ENCODE measurements at regions not wholly inside any gene's neighbourhood (a gene's known extent, or its start where the extent isn't known, plus 50 kb on each side); places are given as distances from the start of the nearest gene placed in this dataset.

GRCh38 chr2:71919708-71920107 lies 228.0 kb downstream of the CYP26B1 start:
- TF ChIP-seq E4F1 (IDR thresholded peaks at IDR 0.05; ENCODE audit: borderline replicate concordance, partially characterized antibody) (no peak), SMC3 (IDR thresholded peaks at IDR 0.05; ENCODE audit: borderline replicate concordance, low read length) (no peak), MXI1 (IDR thresholded peaks at IDR 0.05; ENCODE audit: low read depth, low read length) (no peak), IRF3 (IDR thresholded peaks at IDR 0.05) (no peak), EZH2 (IDR thresholded peaks at IDR 0.05; ENCODE audit: borderline replicate concordance, control insufficient read depth, low read depth, low read length) (no peak), NR2C2 (IDR thresholded peaks at IDR 0.05; ENCODE audit: borderline replicate concordance, control insufficient read depth, insufficient read length, low read depth) (no peak), BHLHE40 (IDR thresholded peaks at IDR 0.05; ENCODE audit: borderline replicate concordance in 1 of 2, low read depth in 2 of 2, low read length in 1 of 2) (no peak), MYC (IDR thresholded peaks at IDR 0.05; ENCODE audit: insufficient read depth, insufficient read length, insufficient replicate concordance, low read length, severe bottlenecking) (no peak), CTCF (IDR thresholded peaks at IDR 0.05 in 2 of 3, conservative IDR thresholded peaks at IDR 0.05 in 1 of 3; ENCODE audit: control insufficient read depth in 2 of 3, extremely low read depth in 1 of 3, insufficient read depth in 1 of 3, low read depth in 3 of 3, low read length in 3 of 3) (no peak), MAX (IDR thresholded peaks at IDR 0.05; ENCODE audit: low read depth, low read length) (no peak), EP300 (IDR thresholded peaks at IDR 0.05; ENCODE audit: borderline replicate concordance in 1 of 2, control insufficient read depth in 1 of 2, low read depth in 2 of 2, low read length in 2 of 2) (no peak)

All from GM12878 (cell line).